NCI-H345 (cell line): ENCODE measurements at regions not wholly inside any gene's neighbourhood (a gene's known extent, or its start where the extent isn't known, plus 50 kb on each side); places are given as distances from the start of the nearest gene placed in this dataset.
"Not testable (repeated sequence)": the region's sequence is repeated elsewhere in the genome, so short reads cannot be mapped to it uniquely, and the experiment has no call there.

Experiments
- DNase-seq: peaks from one replicate; lab custom pipeline; 2025; lab: John Stamatoyannopoulos, UW

DNA sequence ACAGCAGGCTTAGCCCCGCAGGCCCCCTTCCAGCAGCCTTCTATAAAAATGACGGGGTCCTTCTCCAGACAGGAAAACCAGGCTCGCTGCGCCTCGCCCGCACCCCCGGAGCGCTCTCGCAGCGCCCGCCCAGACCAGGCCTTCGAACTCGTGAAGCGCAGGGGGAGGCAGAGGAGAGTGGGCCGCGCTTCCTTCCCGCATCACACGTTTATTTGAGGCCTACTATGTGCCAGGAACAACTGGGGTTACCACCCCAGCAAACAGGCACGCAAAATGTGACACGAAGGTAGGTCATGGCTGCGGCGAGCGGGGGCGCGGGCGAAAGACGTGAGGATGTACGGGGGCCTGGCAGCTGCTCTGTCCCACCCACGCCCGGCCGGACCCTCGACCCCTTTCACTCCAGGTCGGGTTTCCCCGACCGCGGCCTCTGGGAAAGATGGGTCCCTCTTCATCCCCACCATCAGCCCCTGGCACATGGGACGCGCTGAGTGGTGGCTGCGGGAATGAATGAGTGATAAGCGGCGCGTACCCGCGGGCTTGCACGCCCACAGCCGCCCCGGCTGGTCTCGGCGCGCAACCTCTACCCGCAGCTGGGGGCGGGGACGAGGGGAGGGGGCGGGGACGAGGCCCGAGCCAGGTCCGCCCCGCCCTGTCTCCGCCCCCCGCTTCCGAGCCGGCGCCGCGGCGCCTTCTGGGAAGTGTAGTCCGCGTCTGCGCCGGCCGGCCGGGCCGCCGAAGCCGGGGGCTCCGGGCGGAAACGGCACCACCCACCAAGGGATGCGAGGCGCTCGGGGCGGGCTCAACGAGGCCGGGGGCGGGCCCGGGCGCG, 59.1 kb downstream of the ZNF467 start:
- DNase-seq: peak; percentile 95

DNA sequence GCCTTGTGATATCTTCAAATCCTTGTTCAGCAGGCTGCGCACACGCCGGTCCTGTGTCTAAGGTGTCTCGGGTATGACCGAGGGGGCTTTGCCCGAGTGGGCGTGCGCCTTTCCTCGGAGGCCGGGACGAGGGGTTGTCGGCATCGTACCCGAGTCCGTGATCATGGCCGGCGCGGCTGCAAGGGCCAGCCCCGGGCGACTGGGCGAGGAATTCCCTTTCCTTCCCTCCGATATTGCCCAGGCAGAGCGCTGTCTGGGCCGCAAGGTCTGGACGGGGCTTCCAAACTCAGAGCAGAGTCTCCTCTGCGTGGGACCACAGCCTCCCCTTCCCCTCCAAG, 59.7 kb downstream of the ZNF467 start:
- no peak for DNase-seq

DNA sequence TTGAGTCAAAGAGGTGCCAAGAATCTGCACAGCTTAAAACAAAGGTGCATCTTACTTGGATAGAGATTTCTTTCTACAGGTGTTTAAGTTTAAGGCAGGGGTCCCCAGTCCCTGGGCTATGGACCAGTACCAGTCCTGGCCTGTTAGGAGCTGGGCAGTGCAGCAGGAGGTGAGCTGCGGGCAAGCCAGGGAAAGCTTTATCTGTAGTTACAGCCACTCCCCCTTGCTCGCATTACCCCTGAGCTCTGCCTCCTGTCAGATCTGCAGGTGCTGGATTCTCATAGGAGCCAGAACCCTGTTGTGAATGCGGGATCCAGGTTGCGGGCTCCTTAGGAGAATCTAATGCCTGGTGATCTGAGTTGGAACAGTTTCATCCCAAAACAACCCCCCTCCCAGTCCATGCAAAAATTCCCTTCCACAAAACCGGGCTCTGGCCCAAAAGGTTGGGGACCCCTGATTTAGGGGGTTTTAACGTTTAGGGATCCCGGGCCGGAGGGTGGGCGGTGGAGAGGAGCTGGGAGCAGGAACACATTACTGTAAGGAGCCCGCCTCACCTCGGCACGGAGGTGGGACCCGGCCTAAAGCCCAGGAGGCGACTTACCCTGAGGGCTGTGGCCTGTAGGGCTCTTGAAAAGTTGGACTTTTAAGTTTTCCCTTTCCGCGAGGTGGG, 60.2 kb downstream of the ZNF467 start:
- DNase-seq: no peak

DNA sequence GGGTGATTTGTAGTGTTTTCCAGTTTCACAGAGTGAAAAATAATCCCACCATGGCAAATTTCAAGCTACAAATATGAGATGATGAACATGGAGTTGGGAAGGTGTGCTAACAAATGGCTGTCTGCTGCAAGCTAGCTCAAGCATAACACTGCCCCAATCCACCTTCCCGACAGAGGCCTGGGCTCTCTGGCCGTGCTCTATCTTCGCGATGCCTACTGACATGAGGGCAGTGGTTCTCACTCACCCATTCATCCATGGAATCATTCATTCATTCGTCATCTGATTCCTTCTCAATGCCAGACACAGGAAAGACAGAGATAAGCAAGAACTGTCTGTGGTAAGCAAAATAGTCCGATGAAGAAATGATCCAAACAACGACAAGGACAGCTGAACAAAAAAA, 65.4 kb downstream of the ZNF467 start:
- DNase-seq: no peak

DNA sequence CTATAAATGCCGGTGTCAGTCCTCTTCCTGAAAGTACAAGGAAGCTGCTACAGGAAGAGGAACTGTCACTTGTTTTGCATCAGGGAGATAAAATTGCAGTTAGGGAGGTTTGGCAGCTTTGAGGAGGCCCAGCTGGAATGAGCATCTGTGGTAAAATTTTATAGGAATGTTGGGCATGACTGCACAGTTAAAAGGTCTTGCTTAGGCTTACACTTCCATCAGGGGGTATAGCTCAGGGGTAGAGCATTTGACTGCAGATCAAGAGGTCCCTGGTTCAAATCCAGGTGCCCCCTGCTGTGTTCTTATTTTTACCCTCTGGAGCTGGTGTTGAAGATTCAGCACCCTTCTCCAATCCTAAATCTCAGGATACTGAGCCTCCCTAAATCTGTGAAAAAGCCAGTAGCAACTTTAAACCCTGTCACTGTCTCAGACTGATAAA, 65.9 kb downstream of the ZNF467 start:
- no peak for DNase-seq

DNA sequence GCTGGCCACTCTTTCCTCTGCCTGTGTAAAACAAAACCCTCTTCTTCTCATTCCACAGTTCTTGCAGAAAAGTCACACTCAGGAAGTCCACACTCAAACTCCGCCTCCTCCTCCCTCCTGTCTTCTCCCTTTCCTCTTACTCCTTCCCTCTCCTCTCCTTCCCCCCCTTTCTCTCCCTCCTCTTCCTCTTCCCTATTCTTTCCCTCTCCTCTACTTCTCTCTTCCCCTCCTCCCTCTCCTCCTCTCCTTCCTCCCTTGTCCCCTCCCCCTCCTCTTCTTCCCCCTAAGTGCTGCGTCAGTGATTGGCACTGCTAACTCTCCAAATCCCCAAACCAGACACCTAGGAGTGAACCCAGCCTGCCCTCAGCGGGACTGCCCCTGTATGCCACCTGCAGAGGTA, 67.0 kb downstream of the ZNF467 start:
- DNase-seq: no peak

DNA sequence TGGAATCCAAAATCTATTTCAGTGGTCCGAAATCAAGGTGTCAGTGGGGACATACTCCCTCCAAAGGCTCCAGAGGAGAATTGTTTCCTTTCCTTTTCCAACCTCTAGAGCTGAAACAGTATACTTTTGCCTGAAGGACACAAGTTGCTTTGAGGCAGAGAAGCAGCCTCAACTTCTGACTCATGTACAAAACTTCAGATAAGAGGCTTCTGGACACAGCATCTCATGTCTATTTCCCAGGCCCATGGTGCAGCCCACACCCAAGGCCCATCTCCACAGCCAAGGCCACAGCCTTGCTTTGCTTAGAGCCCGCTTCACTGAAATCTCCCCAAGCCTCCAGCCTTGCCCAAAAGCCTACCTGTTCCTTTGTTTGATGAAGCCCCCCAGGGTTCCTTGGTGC, 68.9 kb downstream of the ZNF467 start:
- DNase-seq: no peak

DNA sequence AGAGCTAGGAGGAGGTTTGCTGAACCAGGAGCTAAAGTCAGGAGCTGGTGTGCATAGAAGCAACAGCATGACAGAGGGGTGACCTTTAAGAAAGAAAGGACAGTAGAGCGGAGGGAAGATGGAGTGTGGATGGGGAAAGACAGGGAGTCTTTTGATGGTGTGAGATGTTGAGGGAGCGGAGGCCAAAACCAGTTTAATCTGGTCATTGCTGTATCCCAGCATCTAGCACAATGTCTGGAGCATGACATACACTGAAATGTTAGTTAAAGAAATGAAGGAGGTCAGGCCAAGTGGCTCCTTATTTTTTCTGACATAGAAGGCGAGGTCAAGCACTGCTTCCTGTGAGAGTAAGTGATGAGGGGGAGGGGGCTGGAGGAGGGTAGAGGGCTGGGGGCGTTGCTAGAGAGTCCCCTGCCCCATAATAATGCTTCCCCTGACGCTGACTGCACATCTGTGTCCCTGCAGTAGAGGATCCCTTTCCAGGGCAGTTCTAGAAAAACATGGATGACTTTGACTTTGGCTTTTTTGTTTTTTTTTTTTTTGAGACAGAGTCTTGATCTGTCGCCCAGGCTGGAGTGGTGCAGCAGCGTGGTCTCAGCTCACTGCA, 70.2 kb downstream of the ZNF467 start:
- DNase-seq: no peak

DNA sequence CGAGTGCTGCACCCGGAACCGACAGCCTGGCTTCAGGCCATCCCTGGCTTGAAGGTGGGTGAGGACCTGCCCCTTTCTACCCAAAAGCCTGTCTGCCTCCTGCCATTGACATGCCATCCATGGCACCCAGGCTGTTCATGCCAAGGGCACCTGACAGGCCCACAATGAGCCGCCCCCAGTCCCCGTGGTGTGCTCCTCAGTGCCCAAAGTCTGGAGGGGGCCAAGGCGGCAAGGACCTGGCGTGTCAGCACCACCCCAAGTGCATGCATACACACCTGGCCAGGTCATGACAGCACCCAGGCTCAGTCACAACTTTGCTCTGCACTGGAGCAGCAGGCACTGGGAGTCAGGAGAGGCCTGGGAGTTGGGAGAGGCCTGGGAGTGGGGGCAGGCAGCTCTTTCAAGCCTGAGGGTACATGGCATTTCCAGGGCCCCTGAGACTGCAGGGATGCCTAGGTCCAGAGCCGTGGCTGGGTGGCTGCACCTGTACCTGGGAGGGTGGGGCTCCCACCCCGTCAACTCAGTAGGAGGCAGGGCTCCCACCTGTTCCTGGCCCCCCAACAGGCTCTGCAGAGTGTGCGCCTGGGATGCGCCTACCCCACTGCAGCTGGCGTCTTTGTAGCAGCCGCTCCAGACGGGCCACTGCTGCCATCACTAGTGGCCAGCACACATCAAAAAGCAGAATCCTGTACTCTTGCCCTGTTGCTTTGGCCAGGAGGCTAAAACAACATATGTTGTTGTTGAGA, 71.7 kb downstream of the ZNF467 start:
- no peak for DNase-seq

DNA sequence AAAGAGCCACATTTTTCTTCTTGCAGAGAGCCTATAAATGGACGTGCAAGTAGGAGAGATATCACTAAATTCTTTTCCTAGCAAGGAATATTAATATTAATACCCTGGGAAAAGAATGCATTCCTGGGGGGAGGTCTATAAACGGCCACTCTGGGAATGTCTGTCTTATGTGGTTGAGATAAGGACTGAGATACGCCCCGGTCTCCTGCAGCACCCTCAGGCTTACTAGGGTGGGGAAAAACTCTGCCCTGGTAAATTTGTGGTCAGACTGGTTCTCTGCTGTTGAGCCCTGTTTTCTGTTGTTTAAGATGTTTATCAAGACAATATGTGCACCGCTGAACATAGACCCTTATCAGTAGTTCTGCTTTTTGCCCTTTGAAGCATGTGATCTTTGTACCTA, 75.6 kb downstream of the ZNF467 start:
- DNase-seq: not testable (repeated sequence)

DNA sequence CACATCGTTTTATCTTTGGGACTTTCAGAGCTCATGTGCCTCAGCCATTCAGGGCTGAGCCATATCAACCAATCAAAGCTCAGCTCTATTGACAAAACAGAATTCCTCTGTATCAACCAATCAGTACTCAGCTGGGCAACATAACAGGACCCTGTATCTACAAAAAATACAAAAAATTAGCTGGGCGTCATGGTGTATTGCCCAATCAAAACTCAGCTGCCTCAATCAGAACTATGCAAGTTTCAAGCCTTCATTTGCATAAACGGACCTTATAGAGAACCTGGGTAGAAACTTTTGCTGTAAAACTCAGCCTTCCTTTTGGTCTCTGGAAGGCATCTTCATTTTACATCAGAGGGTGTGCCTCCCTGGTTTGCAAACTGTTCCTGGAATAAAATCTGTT, 77.1 kb downstream of the ZNF467 start:
- DNase-seq: no peak

DNA sequence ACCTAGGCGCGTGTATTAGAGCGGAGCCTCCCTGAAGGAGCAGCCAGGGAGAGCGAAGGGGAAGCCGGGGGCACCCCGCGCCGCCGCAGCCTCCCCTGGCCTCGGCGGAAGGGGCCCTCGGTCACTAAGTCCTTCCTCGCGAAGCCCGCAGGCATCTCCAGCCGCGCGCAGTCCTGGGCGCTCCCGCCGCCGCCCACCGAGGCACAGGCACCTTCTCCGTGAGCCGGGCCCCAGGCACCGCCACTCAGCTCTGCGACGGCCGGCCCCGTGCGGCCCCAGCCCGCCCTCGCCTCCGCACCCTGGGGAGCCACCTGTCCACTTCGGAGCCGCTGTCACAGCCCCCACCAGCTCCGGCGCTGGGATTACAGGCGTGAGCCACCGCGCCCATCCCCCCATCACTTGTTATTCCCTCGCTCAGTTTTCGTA, 80.8 kb downstream of the ZNF467 start:
- no peak for DNase-seq

DNA sequence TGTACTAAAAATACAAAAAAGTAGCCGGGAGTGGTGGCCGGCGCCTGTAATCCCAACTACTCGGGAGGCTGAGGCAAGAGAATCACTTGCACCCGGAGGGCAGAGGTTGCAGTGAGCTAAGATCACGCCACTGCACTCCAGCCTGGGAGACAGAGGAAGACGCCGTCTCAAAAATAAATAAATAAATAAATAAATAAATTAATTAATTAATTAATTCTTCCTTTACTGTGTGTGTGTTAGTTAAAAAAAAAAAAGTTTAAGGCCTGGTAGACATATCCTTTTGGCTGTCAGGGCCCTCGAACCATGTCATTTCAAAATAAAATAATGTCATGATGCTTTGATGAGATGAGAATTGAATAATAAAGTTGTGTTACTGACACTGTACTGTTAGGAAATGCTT, 81.3 kb downstream of the ZNF467 start:
- no peak for DNase-seq

DNA sequence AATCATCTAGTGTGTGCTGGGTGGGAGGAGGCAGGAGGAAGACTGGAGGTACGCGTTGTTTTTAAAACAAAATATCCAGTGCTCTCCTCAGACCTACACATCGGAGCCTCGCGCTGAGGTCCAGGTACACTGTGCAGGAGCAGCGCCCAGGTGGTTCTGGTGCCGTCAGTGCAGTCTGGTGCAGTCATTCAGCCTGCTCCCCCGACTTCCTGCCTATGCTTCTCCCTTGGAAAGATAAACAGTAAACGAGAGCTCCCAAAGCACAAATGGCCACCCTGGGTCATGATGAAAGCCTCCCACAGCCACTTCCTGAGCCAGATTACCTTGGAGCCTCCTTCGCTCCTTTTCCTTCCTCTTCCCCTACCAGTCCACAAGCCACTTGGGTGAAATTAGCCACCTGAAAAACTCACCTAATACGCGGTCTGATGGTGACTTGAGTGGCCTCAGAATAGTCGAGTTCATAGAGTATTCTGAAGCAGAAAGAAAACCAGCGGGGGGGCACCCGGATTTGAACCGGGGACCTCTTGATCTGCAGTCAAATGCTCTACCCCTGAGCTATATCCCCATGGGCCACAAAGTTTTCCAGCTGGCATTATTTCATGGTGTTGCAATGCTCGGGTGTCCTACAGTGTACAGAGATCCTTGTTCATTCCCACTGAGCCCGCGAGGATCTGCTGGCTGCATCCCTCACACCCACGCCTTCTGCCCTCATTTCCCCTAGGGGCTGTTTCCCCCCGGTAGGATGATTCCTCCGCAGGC, 82.5 kb downstream of the ZNF467 start:
- DNase-seq: peak; percentile 10

DNA sequence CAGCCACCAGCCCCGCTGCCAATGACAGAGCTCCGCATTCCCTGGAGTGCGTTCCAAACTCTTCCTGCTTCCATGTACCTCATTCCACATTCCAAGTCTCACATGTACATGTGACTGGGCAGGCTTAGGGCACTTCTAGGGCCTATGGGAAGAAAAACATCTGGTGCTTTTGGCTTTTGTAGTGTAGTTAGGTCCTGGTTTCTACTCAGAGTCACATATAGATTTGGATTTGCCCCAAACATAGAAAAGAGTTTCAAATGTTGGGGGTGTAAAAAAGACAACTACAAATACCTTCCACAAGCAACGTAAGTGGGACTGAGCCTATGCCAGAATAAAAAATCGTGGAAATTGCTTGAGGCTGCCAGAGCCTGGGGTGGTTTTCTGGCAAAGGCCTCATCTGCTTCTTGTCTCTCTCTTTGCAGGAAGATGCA, 84.1 kb downstream of the ZNF467 start:
- no peak for DNase-seq

DNA sequence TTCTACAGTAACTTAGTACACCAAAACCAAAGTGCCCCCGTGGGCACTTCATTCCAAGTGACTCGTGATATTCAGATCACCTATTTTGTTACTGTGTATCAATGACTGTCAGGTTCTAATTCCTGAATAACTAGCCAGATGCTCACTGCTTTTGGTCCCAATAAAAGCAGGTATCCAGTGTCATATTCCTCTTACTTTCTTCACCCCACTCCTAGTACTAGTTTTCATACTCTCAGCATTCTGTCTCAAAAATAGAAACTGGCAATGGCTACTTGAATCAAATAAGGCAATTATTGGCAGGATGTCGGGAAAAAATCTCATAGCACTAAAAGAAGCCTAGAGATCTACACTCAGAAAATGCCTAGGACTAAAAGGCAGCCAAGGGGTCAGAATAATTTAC, 84.6 kb downstream of the ZNF467 start:
- DNase-seq: no peak

DNA sequence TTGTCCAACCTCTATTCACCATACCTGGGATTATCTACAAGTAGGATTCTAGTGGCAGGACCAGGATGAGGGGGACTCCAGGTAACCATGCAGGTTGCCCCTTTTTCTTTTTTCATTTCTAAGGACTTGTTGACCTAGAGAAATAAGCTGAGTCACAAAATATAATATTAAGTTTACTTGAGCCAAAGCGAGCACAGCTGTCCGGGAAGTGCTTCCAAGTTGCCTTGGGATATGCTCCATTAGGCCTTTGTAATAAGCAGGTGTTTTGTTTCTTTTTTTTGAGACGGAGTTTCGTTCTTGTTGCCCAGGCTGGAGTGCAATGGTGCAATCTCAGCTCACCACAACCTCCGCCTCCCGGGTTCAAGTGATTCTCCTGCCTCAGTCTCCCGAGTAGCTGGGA, 85.6 kb downstream of the ZNF467 start:
- not testable (repeated sequence) for DNase-seq

DNA sequence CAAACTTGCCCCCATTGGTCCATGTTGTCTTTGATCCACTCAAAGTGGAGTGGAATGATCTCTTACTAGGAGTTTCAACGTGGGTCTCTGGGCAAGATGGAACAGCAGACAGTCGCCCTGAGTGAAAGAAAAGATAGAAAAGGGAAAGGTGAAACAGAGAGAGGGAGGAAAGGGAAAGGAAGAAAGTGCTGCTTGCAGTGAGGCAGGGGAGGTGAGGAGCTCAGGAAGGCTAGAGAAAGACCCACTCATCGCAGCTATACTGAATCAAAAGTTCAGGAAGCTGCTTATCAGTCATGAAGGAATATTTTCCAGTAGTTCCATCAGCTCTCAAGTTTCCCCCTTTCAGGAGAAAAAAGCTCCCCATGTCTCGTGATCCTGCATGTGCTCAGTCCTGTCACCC, 86.9 kb downstream of the ZNF467 start:
- no peak for DNase-seq

DNA sequence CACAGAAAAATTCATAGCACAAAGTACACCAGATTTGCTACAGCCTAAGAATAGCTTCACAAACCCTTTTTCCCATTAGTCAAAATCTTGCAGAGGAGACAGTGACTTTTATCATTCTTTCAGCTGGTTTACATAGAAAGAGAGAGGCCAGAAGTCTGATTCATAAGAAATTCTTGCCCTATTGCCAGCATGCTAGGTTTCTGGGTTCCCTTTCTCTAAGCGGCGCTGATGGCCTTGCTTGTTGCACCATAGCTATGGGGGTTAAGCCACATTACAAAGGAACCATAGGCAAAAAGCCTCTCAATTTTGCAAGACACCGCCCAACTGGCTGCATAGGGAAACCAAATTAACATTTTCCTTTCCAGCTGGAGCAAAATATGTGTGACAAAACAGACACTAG, 87.4 kb downstream of the ZNF467 start:
- DNase-seq: no peak

DNA sequence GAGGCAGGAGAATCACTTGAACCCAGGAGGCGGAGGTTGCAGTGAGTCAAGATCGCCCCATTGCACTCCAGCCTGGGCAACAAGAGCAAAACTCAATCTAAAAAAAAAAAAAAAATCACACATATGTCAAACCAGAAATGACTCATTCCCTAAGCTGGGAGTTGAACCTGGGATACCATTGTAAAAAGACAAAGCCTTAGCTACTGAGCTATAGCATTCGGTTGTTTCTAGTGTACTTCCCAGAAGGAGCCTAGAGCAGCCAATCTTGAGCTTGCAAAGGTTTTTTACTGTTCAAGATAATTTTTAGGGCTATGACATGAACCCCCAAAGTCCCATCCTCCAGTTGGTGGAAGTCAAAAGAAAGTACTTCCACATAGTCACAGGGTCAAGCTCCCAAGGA, 87.9 kb downstream of the ZNF467 start:
- DNase-seq: no peak

DNA sequence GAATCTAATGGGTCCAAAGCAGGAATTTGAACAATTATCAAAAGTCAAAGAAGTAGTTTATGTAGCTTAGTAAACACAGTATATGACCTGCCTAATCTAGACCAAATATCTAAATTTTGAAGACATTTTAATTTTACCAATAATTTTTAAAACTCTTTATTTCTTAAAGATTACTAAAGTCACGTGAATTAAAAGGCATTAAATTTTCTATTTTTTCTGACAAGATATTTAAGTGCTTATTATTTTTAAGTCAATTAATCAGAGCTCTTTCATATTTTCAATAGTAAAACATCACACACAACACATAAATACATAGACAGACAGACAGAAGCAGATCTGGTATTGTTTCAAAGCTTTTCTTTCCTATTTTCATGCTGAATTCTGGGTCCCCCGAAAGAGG, 89.5 kb downstream of the ZNF467 start:
- DNase-seq: no peak

DNA sequence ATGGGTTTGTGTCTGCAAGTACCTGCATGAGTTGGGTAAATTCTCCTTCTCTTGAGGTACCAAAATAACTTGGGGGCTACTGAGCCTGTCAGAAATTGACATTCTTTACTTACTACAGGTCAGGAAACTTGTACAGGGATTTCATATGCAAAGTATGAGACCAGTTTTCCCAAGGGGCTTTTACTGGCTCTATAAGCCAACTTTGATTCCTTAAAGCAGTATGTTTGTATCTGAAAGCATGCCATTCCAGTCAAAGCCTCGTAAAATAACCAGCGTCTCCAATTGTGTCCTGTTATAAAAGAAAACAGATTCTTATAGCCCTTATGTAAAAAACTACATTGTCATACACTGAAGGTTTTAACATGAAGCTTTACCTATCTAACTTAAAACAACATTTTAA, 90.2 kb downstream of the ZNF467 start:
- no peak for DNase-seq
